Thoracic aorta (tissue), 2 donors: ENCODE measurements at regions not wholly inside any gene's neighbourhood (a gene's known extent, or its start where the extent isn't known, plus 50 kb on each side); places are given as distances from the start of the nearest gene placed in this dataset.

Experiments
- ATAC-seq: fragments of 150-250 bp; one replicate; pipeline ENCODE4 v1.8.0; 2017; ENCODE audit warnings: low read depth; ENCODE audit not compliant: insufficient number of reproducible peaks, low FRiP score
- DNase-seq: peaks from one replicate; pipeline ENCODE4 v3.0.0-alpha.2; 2020; ENCODE audit warnings: low spot score
- H3K27ac ChIP-seq, 2 donors: fragments of 200-600 bp; sonication (generic); 1 replicate in 1 of 2; 2 replicates in 1 of 2; pipeline ENCODE4 v1.5.1; 2016; ENCODE audit warnings: mild to moderate bottlenecking in 2 of 2, moderate library complexity in 2 of 2
- H3K27me3 ChIP-seq: fragments of 200-600 bp; sonication (generic); replicated peaks from 2 replicates; pipeline ENCODE4 v1.6.0; 2016; ENCODE audit warnings: mild to moderate bottlenecking; ENCODE audit not compliant: insufficient read depth
- H3K36me3 ChIP-seq: fragments of 200-600 bp; sonication (generic); one replicate; pipeline ENCODE4 v1.5.1; 2016
- H3K4me1 ChIP-seq, 2 donors: fragments of 200-600 bp; sonication (generic); 1 replicate in 1 of 2; 2 replicates in 1 of 2; pipeline versions ENCODE4 v1.5.1 to v1.6.0; 2016; ENCODE audit warnings: low read depth in 2 of 2, mild to moderate bottlenecking in 1 of 2; ENCODE audit not compliant: control insufficient read depth in 1 of 2
- H3K4me3 ChIP-seq: fragments of 200-600 bp; sonication (generic); 2 replicates; pipeline ENCODE4 v1.5.1; 2016; ENCODE audit warnings: mild to moderate bottlenecking
- H3K9me3 ChIP-seq: fragments of 200-600 bp; sonication (generic); 2 replicates; pipeline ENCODE4 v1.5.1; 2016
- TF ChIP-seq, protein P1 (sequence below): fragments of 200-600 bp; sonication (generic); IDR thresholded peaks from one replicate; pipeline ENCODE4 v1.5.1; 2019; ENCODE audit warnings: antibody characterized with exemption

GRCh38 chr10:128793726-128794655, 667.8 kb upstream of the MKI67 start:
- DNase-seq: no peak
- H3K4me1 ChIP-seq: no peaks in the 10 kb centered on the region
- TF ChIP-seq, protein P1, sequence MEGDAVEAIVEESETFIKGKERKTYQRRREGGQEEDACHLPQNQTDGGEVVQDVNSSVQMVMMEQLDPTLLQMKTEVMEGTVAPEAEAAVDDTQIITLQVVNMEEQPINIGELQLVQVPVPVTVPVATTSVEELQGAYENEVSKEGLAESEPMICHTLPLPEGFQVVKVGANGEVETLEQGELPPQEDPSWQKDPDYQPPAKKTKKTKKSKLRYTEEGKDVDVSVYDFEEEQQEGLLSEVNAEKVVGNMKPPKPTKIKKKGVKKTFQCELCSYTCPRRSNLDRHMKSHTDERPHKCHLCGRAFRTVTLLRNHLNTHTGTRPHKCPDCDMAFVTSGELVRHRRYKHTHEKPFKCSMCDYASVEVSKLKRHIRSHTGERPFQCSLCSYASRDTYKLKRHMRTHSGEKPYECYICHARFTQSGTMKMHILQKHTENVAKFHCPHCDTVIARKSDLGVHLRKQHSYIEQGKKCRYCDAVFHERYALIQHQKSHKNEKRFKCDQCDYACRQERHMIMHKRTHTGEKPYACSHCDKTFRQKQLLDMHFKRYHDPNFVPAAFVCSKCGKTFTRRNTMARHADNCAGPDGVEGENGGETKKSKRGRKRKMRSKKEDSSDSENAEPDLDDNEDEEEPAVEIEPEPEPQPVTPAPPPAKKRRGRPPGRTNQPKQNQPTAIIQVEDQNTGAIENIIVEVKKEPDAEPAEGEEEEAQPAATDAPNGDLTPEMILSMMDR: no peak
- H3K4me3 ChIP-seq: no peak overlapping the region
- no peak for ATAC-seq
- H3K9me3 ChIP-seq: no peaks in the 10 kb centered on the region
- H3K36me3 ChIP-seq: no peaks in the 10 kb centered on the region
- no peak overlapping the region for H3K27ac ChIP-seq
- no peaks in the 10 kb centered on the region for H3K27me3 ChIP-seq

DNA sequence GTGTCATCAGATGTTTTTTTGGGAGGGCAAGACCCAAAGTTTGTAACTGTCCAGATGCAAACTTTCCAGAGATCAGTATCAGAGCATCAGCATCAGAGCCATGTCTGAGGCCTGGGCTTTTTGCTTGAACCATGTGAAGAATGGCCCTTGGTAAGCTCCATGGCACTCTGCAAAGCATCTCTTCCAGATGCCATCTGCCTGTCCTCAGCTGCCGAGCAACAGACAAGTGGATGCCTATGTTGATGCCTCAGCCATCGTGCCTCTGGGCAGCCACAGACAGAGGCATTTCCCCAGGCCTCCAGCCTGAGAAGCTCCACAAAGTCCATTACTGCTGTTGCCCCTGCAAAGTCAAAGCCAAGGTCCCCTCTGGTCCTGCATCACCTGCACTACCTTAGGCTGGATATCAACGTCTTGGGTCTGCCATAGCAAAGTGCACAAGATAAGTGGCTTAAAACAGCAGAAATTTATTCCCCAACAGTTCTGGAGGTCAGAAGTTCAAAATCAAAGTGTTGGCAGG, 670.2 kb upstream of the MKI67 start:
- Histone ChIP-seq H3K9me3 (no peaks in the 10 kb centered on the region), H3K27ac (no peak overlapping the region), H3K4me1 (no peaks in the 10 kb centered on the region), H3K27me3 (no peaks in the 10 kb centered on the region), H3K36me3 (no peaks in the 10 kb centered on the region), H3K4me3 (no peak overlapping the region)
- DNase-seq (no peak), ATAC-seq (no peak)
- TF ChIP-seq, protein P1: no peak

- H3K4me3 ChIP-seq: no peak overlapping the region
- no peak for DNase-seq
- no peak for ATAC-seq
- H3K36me3 ChIP-seq: no peaks in the 10 kb centered on the region
- TF ChIP-seq, protein P1: no peak
- no peak overlapping the region for H3K27ac ChIP-seq
- H3K9me3 ChIP-seq: no peaks in the 10 kb centered on the region
- no peaks in the 10 kb centered on the region for H3K4me1 ChIP-seq
- no peaks in the 10 kb centered on the region for H3K27me3 ChIP-seq
These were observed 665.0 kb upstream of the MGMT start for GRCh38 chr10:128802062-128802461.

DNA sequence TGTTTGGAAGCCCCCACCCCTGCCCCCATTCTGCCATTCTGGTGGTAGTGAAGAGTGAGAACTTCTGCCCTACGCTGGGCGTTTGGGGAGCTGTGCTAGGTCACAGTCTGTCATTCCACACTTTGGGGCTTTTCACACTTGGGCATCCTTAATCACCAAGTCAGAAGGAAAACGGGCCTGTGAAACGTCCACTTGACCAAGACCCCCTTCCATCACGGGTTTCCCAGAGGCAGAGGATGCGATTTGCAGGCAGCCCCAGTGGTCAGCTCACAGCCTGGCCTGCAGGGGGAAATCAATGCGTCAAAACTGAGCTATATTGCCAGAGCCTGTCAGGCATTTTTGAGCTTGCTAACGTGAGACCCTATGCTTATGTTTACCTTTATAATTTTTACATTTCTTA, 663.3 kb upstream of the MGMT start:
- Histone ChIP-seq H3K9me3 (no peaks in the 10 kb centered on the region), H3K36me3 (no peaks in the 10 kb centered on the region), H3K4me1 (no peaks in the 10 kb centered on the region), H3K4me3 (no peak overlapping the region), H3K27ac (no peak overlapping the region), H3K27me3 (no peaks in the 10 kb centered on the region)
- TF ChIP-seq, protein P1: no peak
- ATAC-seq: no peak
- DNase-seq: no peak

DNA sequence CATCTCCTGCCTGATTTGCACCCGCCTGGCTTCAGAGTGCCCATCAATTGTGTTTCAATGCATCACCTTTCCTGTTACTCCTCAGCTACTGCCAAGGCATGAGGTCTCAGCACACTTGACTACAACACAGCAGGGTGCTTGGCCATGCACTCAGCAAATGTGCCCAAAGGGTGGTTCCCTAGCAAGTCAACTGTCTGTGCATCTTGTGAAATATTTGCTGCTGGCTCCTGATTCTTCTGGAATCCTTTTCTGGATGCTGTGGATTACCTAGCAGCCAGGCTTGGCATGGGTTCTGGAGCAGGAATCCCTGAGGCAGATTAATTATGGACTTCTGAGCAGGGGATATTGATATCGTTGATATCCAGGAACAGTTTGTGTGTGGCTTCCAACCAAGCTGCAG, 662.6 kb upstream of the MGMT start:
- no peak for DNase-seq

More for the DNA sequence above, 662.6 kb upstream of the MGMT start:
- TF ChIP-seq, protein P1: no peak
- no peak overlapping the region for H3K27ac ChIP-seq
- no peak overlapping the region for H3K4me3 ChIP-seq
- ATAC-seq: no peak
- H3K9me3 ChIP-seq: no peaks in the 10 kb centered on the region
- no peaks in the 10 kb centered on the region for H3K4me1 ChIP-seq
- H3K27me3 ChIP-seq: no peaks in the 10 kb centered on the region
- no peaks in the 10 kb centered on the region for H3K36me3 ChIP-seq
